ENCODE measurements at regions not wholly inside any gene's neighbourhood (a gene's known extent, or its start where the extent isn't known, plus 50 kb on each side); places are given as distances from the start of the nearest gene placed in this dataset.

GRCh38 chr11:103716363-103716762 lies 320.1 kb upstream of the DDI1 start:
- Histone ChIP-seq H3K27me3 (ENCODE audit: control insufficient read depth, insufficient read depth, low read length) (no peaks in the 10 kb centered on the region), H3K36me3 (ENCODE audit: control insufficient read depth, insufficient read depth, low read length) (no peaks in the 10 kb centered on the region), H3K9me3 (ENCODE audit: control insufficient read depth, low read depth, low read length) (no peaks in the 10 kb centered on the region), H3K4me3 (ENCODE audit: low read length) (no peak overlapping the region), H3K4me1 (ENCODE audit: control insufficient read depth, insufficient read depth, low read length) (no peaks in the 10 kb centered on the region), H3K27ac (ENCODE audit: low read length) (no peak overlapping the region)
- WGBS (ENCODE audit: insufficient coverage, low lambda C conversion rate) = no CpG with 5 or more reads among the region's 3 CpGs
- DNase-seq = no peak

- Histone ChIP-seq H3K27ac (ENCODE audit: low read length) (no peak overlapping the region), H3K27me3 (ENCODE audit: control insufficient read depth, insufficient read depth, low read length) (no peaks in the 10 kb centered on the region), H3K36me3 (ENCODE audit: control insufficient read depth, insufficient read depth, low read length) (no peaks in the 10 kb centered on the region), H3K9me3 (ENCODE audit: control insufficient read depth, low read depth, low read length) (no peaks in the 10 kb centered on the region), H3K4me3 (ENCODE audit: low read length) (no peak overlapping the region), H3K4me1 (ENCODE audit: control insufficient read depth, insufficient read depth, low read length) (no peaks in the 10 kb centered on the region)
- no peak for DNase-seq
- WGBS (ENCODE audit: insufficient coverage, low lambda C conversion rate) = no CpG with 5 or more reads among the region's 4 CpGs
These were observed 309.2 kb upstream of the DDI1 start for GRCh38 chr11:103727262-103727661.

GRCh38 chr11:103729617-103730016 lies 306.8 kb upstream of the DDI1 start:
- no peak for DNase-seq
- H3K4me1 ChIP-seq (ENCODE audit: control insufficient read depth, insufficient read depth, low read length) = no peaks in the 10 kb centered on the region
- H3K9me3 ChIP-seq (ENCODE audit: control insufficient read depth, low read depth, low read length) = no peaks in the 10 kb centered on the region
- no peak overlapping the region for H3K4me3 ChIP-seq (ENCODE audit: low read length)
- H3K27ac ChIP-seq (ENCODE audit: low read length) = no peak overlapping the region
- no peaks in the 10 kb centered on the region for H3K27me3 ChIP-seq (ENCODE audit: control insufficient read depth, insufficient read depth, low read length)
- H3K36me3 ChIP-seq (ENCODE audit: control insufficient read depth, insufficient read depth, low read length) = no peaks in the 10 kb centered on the region

GRCh38 chr11:103730131-103730940 lies 306.1 kb upstream of the DDI1 start:
- Histone ChIP-seq H3K27me3 (ENCODE audit: control insufficient read depth, insufficient read depth, low read length) (no peaks in the 10 kb centered on the region), H3K4me3 (ENCODE audit: low read length) (no peak overlapping the region), H3K9me3 (ENCODE audit: control insufficient read depth, low read depth, low read length) (no peaks in the 10 kb centered on the region), H3K27ac (ENCODE audit: low read length) (no peak overlapping the region), H3K36me3 (ENCODE audit: control insufficient read depth, insufficient read depth, low read length) (no peaks in the 10 kb centered on the region), H3K4me1 (ENCODE audit: control insufficient read depth, insufficient read depth, low read length) (no peaks in the 10 kb centered on the region)
- peak in 1 of 2 donors; percentile 2 for DNase-seq
- 60% methylated on average over 1 of the region's 2 CpGs for WGBS (ENCODE audit: insufficient coverage, low lambda C conversion rate)

GRCh38 chr11:103731670-103732069 lies 304.8 kb upstream of the DDI1 start:
- H3K4me3 ChIP-seq (ENCODE audit: low read length) = no peak overlapping the region
- H3K4me1 ChIP-seq (ENCODE audit: control insufficient read depth, insufficient read depth, low read length) = no peaks in the 10 kb centered on the region
- H3K27ac ChIP-seq (ENCODE audit: low read length) = no peak overlapping the region
- H3K36me3 ChIP-seq (ENCODE audit: control insufficient read depth, insufficient read depth, low read length) = no peaks in the 10 kb centered on the region
- no peaks in the 10 kb centered on the region for H3K9me3 ChIP-seq (ENCODE audit: control insufficient read depth, low read depth, low read length)
- WGBS (ENCODE audit: insufficient coverage, low lambda C conversion rate) = no CpG with 5 or more reads among the region's 2 CpGs
- no peaks in the 10 kb centered on the region for H3K27me3 ChIP-seq (ENCODE audit: control insufficient read depth, insufficient read depth, low read length)
- DNase-seq = no peak

GRCh38 chr11:103733889-103734288 lies 302.6 kb upstream of the DDI1 start:
- Histone ChIP-seq H3K27ac (ENCODE audit: low read length) (no peak overlapping the region), H3K36me3 (ENCODE audit: control insufficient read depth, insufficient read depth, low read length) (no peaks in the 10 kb centered on the region), H3K4me1 (ENCODE audit: control insufficient read depth, insufficient read depth, low read length) (no peaks in the 10 kb centered on the region), H3K27me3 (ENCODE audit: control insufficient read depth, insufficient read depth, low read length) (no peaks in the 10 kb centered on the region), H3K9me3 (ENCODE audit: control insufficient read depth, low read depth, low read length) (no peaks in the 10 kb centered on the region), H3K4me3 (ENCODE audit: low read length) (no peak overlapping the region)
- no peak for DNase-seq
- no CpG with 5 or more reads among the region's 1 CpG for WGBS (ENCODE audit: insufficient coverage, low lambda C conversion rate)

- H3K36me3 ChIP-seq (ENCODE audit: control insufficient read depth, insufficient read depth, low read length) = no peaks in the 10 kb centered on the region
- no CpG with 5 or more reads among the region's 4 CpGs for WGBS (ENCODE audit: insufficient coverage, low lambda C conversion rate)
These were observed 300.9 kb upstream of the DDI1 start for GRCh38 chr11:103735497-103736032.

GRCh38 chr11:103736315-103737036 lies 300.0 kb upstream of the DDI1 start:
- H3K27ac ChIP-seq (ENCODE audit: low read length) = no peak overlapping the region
- H3K27me3 ChIP-seq (ENCODE audit: control insufficient read depth, insufficient read depth, low read length) = no peaks in the 10 kb centered on the region
- no peak overlapping the region for H3K4me3 ChIP-seq (ENCODE audit: low read length)
- H3K9me3 ChIP-seq (ENCODE audit: control insufficient read depth, low read depth, low read length) = no peaks in the 10 kb centered on the region
- no peak for DNase-seq
- H3K4me1 ChIP-seq (ENCODE audit: control insufficient read depth, insufficient read depth, low read length) = no peaks in the 10 kb centered on the region
- 83% methylated on average over 2 of the region's 4 CpGs for WGBS (ENCODE audit: insufficient coverage, low lambda C conversion rate)
- no peaks in the 10 kb centered on the region for H3K36me3 ChIP-seq (ENCODE audit: control insufficient read depth, insufficient read depth, low read length)

More at GRCh38 chr11:103735497-103736032, 300.9 kb upstream of the DDI1 start:
- Histone ChIP-seq H3K27ac (ENCODE audit: low read length) (no peak overlapping the region), H3K4me1 (ENCODE audit: control insufficient read depth, insufficient read depth, low read length) (no peaks in the 10 kb centered on the region), H3K27me3 (ENCODE audit: control insufficient read depth, insufficient read depth, low read length) (no peaks in the 10 kb centered on the region), H3K9me3 (ENCODE audit: control insufficient read depth, low read depth, low read length) (no peaks in the 10 kb centered on the region), H3K4me3 (ENCODE audit: low read length) (no peak overlapping the region)
- DNase-seq = no peak

GRCh38 chr11:103737037-103737622 lies 299.3 kb upstream of the DDI1 start:
- H3K27ac ChIP-seq (ENCODE audit: low read length) = no peak overlapping the region
- H3K4me3 ChIP-seq (ENCODE audit: low read length) = no peak overlapping the region
- no peak for DNase-seq
- H3K36me3 ChIP-seq (ENCODE audit: control insufficient read depth, insufficient read depth, low read length) = no peaks in the 10 kb centered on the region
- H3K27me3 ChIP-seq (ENCODE audit: control insufficient read depth, insufficient read depth, low read length) = no peaks in the 10 kb centered on the region
- whole genome bisulfite sequencing (ENCODE audit: insufficient coverage, low lambda C conversion rate) = 100% methylated on average over 2 of the region's 4 CpGs
- no peaks in the 10 kb centered on the region for H3K4me1 ChIP-seq (ENCODE audit: control insufficient read depth, insufficient read depth, low read length)
- H3K9me3 ChIP-seq (ENCODE audit: control insufficient read depth, low read depth, low read length) = no peaks in the 10 kb centered on the region

- Histone ChIP-seq H3K4me3 (ENCODE audit: low read length) (no peak overlapping the region), H3K36me3 (ENCODE audit: control insufficient read depth, insufficient read depth, low read length) (no peaks in the 10 kb centered on the region), H3K4me1 (ENCODE audit: control insufficient read depth, insufficient read depth, low read length) (no peaks in the 10 kb centered on the region), H3K9me3 (ENCODE audit: control insufficient read depth, low read depth, low read length) (no peaks in the 10 kb centered on the region), H3K27ac (ENCODE audit: low read length) (no peak overlapping the region), H3K27me3 (ENCODE audit: control insufficient read depth, insufficient read depth, low read length) (no peaks in the 10 kb centered on the region)
- no peak for DNase-seq
- no CpG with 5 or more reads among the region's 3 CpGs for WGBS (ENCODE audit: insufficient coverage, low lambda C conversion rate)
These were observed 298.7 kb upstream of the DDI1 start for GRCh38 chr11:103737747-103738146.

Data from large intestine (tissue), 3 donors.